ENCODE measurements at regions not wholly inside any gene's neighbourhood (a gene's known extent, or its start where the extent isn't known, plus 50 kb on each side); places are given as distances from the start of the nearest gene placed in this dataset.

- TF ChIP-seq CTCF (IDR thresholded peaks at IDR 0.05): no peak
- no peak for TF ChIP-seq POLR2A (IDR thresholded peaks at IDR 0.05)
These were observed 70.4 kb upstream of the SLC7A11 start for GRCh38 chr4:138312536-138312911.

Data from esophagus squamous epithelium (tissue), 4 donors.